CD4-positive, CD25-positive, alpha-beta regulatory T cell (primary cell): ENCODE measurements at regions not wholly inside any gene's neighbourhood (a gene's known extent, or its start where the extent isn't known, plus 50 kb on each side); places are given as distances from the start of the nearest gene placed in this dataset.

Experiments
- ATAC-seq, 2 donors: fragments of 150-1000 bp; cut with Tn5 transposase; one replicate each; pipeline ENCODE4 v1.10.0; 2021; ENCODE audit warnings: low read depth in 2 of 2, moderate number of reproducible peaks in 2 of 2, moderate library complexity in 1 of 2
- DNase-seq, 3 donors: peaks; one replicate each; pipeline versions ENCODE4 v3.0.0 to v3.0.0-alpha.2; 2012 to 2022; ENCODE audit warnings: mixed read lengths in 1 of 3
- H3K27ac ChIP-seq: one replicate; pipeline ENCODE4 v1.7.0; 2013; ENCODE audit warnings: mild to moderate bottlenecking, low read length; ENCODE audit not compliant: insufficient read depth, poor library complexity, severe bottlenecking
- H3K27me3 ChIP-seq: one replicate; pipeline ENCODE4 v1.7.0; 2013; ENCODE audit warnings: low read length; ENCODE audit not compliant: control insufficient read depth, insufficient read depth
- H3K36me3 ChIP-seq: one replicate; pipeline ENCODE4 v1.7.0; 2013; ENCODE audit warnings: mild to moderate bottlenecking, low read length, moderate library complexity; ENCODE audit not compliant: control insufficient read depth, insufficient read depth
- H3K4me1 ChIP-seq: 2 replicates; pipeline ENCODE4 v1.7.0; 2013; ENCODE audit warnings: mild to moderate bottlenecking, low read length; ENCODE audit not compliant: insufficient read depth, control insufficient read depth, poor library complexity, severe bottlenecking
- H3K4me3 ChIP-seq: one replicate; pipeline ENCODE4 v1.7.0; 2013; ENCODE audit warnings: low read depth, mild to moderate bottlenecking, low read length, moderate library complexity
- H3K9me3 ChIP-seq, 2 experiments: 1 replicate in 1 of 2; 2 replicates in 1 of 2; pipeline ENCODE4 v1.7.0; 2013; ENCODE audit warnings: low read length in 2 of 2, mild to moderate bottlenecking in 1 of 2, moderate library complexity in 1 of 2; ENCODE audit not compliant: control insufficient read depth in 2 of 2
- H3K27ac Mint-ChIP-seq, 3 donors: one replicate each; pipeline ENCODE4 v1.8.0; 2020 to 2022; ENCODE audit warnings: mild to moderate bottlenecking in 3 of 3, mixed read lengths in 3 of 3, moderate library complexity in 2 of 3
- H3K27me3 Mint-ChIP-seq: one replicate; pipeline ENCODE4 v1.8.0; 2022; ENCODE audit warnings: mild to moderate bottlenecking, mixed read lengths
- H3K36me3 Mint-ChIP-seq: one replicate; pipeline ENCODE4 v1.8.0; 2020; ENCODE audit warnings: mixed read lengths
- H3K4me1 Mint-ChIP-seq, 4 donors: one replicate each; pipeline ENCODE4 v1.8.0; 2020 to 2022; ENCODE audit warnings: mixed read lengths in 4 of 4, mild to moderate bottlenecking in 1 of 4
- H3K4me3 Mint-ChIP-seq, 4 donors: one replicate each; pipeline ENCODE4 v1.8.0; 2020 to 2022; ENCODE audit warnings: mild to moderate bottlenecking in 4 of 4, mixed read lengths in 4 of 4, moderate library complexity in 3 of 4
- H3K9me3 Mint-ChIP-seq, 7 donors: one replicate each; pipeline ENCODE4 v1.8.0; 2020 to 2022; ENCODE audit warnings: mixed read lengths in 7 of 7, mild to moderate bottlenecking in 3 of 7, moderate library complexity in 2 of 7

DNA sequence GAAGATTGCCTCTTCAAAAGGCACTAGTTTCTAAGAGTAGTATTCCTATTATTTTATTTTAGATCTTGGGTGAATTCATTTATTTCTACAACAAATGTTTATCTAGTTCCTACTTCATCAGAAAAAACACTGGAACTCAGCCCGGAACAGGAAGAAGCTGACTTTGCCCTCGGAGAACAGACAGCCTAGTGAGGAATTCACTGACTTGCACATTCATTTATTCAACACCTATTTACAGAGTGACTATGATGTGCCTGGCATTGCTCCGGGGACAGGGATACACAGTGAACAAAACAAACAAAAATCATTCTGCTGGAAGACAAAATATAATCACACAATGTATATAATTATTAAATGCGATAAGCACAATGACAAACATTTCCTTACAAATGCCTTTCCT is 54.4 kb upstream of the SDK1 start:
- peaks cover 0 to 8% (median 0%) of the 10 kb centered on the region in 7 donors for H3K9me3 Mint-ChIP-seq
- H3K27me3 ChIP-seq: no peaks in the 10 kb centered on the region
- ATAC-seq (no peak), DNase-seq (no peak)
- no peak overlapping the region for H3K27ac ChIP-seq
- H3K4me3 Mint-ChIP-seq: no peak overlapping the region
- peaks cover 25% of the 10 kb centered on the region for H3K27me3 Mint-ChIP-seq
- no peak overlapping the region for H3K4me3 ChIP-seq
- H3K9me3 ChIP-seq: peaks cover 0 to 4% of the 10 kb centered on the region in 2 experiments
- no peak overlapping the region for H3K27ac Mint-ChIP-seq
- no peaks in the 10 kb centered on the region for H3K36me3 Mint-ChIP-seq
- no peaks in the 10 kb centered on the region for H3K4me1 ChIP-seq
- H3K36me3 ChIP-seq: no peaks in the 10 kb centered on the region
- no peaks in the 10 kb centered on the region for H3K4me1 Mint-ChIP-seq

DNA sequence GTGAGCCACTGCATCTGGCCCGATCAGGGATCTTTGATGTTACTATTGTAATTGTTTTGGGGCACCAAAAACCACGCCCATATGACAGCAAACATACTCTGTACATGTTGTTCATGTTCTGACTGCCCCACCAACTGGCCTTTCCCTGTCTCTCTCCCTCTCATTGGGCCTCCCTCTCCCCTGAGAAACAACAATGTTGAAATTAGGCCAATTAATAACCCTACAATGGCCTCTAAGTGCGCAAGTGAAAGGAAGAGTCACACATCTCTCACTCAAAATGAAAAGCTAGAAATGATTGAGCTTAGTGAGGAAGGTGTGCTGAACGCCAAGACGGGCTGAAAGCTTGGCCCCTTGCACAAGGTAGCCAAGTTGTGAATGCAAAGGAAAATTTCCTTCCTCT is 50.3 kb upstream of the SDK1 start:
- Mint-ChIP-seq H3K27me3 (peaks cover 17% of the 10 kb centered on the region), H3K27ac (no peak overlapping the region), H3K36me3 (no peaks in the 10 kb centered on the region), H3K4me1 (no peaks in the 10 kb centered on the region), H3K4me3 (no peak overlapping the region), H3K9me3 (peaks cover 0 to 8% (median 0%) of the 10 kb centered on the region in 7 donors)
- H3K9me3 ChIP-seq: peaks cover 0 to 4% of the 10 kb centered on the region in 2 experiments
- peaks cover 4% of the 10 kb centered on the region for H3K27me3 ChIP-seq
- H3K36me3 ChIP-seq: no peaks in the 10 kb centered on the region
- H3K4me1 ChIP-seq: no peaks in the 10 kb centered on the region
- no peak for ATAC-seq
- peak in 1 of 3 donors; percentile 1 for DNase-seq
- no peak overlapping the region for H3K4me3 ChIP-seq
- no peak overlapping the region for H3K27ac ChIP-seq
